SK-N-SH (cell line): ENCODE measurements at regions not wholly inside any gene's neighbourhood (a gene's known extent, or its start where the extent isn't known, plus 50 kb on each side); places are given as distances from the start of the nearest gene placed in this dataset.

ENCODE experiments used
- CTCF ChIP-seq: fragments of 200-600 bp; sonication (generic); IDR thresholded peaks from 2 replicates; pipeline ENCODE4 v1.6.1; 2017; ENCODE audit warnings: antibody characterized with exemption, mild to moderate bottlenecking, moderate library complexity
- GABPA ChIP-seq: IDR thresholded peaks from 2 replicates; pipeline ENCODE4 v1.4.0; 2012; ENCODE audit warnings: low read depth, mild to moderate bottlenecking
- JUND ChIP-seq: IDR thresholded peaks from 2 replicates; pipeline ENCODE4 v1.4.0; 2012
- POLR2AphosphoS5 ChIP-seq: IDR thresholded peaks from 2 replicates; pipeline ENCODE4 v1.6.1; 2012; ENCODE audit warnings: low read depth, low read length
- TCF12 ChIP-seq: IDR thresholded peaks from 2 replicates; pipeline ENCODE4 v1.4.0; 2012
- YY1 ChIP-seq: IDR thresholded peaks from 2 replicates; pipeline ENCODE4 v1.4.0; 2012; ENCODE audit warnings: low read depth, mild to moderate bottlenecking
- TF ChIP-seq, protein P1 (sequence below): IDR thresholded peaks from 2 replicates; pipeline ENCODE4 v1.6.1; 2012; ENCODE audit warnings: mild to moderate bottlenecking, low read depth, low read length, moderate library complexity
- TF ChIP-seq, protein P2 (sequence below): IDR thresholded peaks from 2 replicates; pipeline ENCODE4 v1.4.0; 2012; ENCODE audit warnings: low read depth

GRCh38 chr1:208362011-208362410 lies 117.8 kb upstream of the PLXNA2 start:
- no peak for TF ChIP-seq CTCF
- no peak for TF ChIP-seq POLR2AphosphoS5
- TF ChIP-seq YY1: no peak
- no peak for TF ChIP-seq GABPA
- no peak for TF ChIP-seq JUND
- TF ChIP-seq, protein P1, sequence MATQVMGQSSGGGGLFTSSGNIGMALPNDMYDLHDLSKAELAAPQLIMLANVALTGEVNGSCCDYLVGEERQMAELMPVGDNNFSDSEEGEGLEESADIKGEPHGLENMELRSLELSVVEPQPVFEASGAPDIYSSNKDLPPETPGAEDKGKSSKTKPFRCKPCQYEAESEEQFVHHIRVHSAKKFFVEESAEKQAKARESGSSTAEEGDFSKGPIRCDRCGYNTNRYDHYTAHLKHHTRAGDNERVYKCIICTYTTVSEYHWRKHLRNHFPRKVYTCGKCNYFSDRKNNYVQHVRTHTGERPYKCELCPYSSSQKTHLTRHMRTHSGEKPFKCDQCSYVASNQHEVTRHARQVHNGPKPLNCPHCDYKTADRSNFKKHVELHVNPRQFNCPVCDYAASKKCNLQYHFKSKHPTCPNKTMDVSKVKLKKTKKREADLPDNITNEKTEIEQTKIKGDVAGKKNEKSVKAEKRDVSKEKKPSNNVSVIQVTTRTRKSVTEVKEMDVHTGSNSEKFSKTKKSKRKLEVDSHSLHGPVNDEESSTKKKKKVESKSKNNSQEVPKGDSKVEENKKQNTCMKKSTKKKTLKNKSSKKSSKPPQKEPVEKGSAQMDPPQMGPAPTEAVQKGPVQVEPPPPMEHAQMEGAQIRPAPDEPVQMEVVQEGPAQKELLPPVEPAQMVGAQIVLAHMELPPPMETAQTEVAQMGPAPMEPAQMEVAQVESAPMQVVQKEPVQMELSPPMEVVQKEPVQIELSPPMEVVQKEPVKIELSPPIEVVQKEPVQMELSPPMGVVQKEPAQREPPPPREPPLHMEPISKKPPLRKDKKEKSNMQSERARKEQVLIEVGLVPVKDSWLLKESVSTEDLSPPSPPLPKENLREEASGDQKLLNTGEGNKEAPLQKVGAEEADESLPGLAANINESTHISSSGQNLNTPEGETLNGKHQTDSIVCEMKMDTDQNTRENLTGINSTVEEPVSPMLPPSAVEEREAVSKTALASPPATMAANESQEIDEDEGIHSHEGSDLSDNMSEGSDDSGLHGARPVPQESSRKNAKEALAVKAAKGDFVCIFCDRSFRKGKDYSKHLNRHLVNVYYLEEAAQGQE: no peak
- no peak for TF ChIP-seq TCF12
- TF ChIP-seq, protein P2, sequence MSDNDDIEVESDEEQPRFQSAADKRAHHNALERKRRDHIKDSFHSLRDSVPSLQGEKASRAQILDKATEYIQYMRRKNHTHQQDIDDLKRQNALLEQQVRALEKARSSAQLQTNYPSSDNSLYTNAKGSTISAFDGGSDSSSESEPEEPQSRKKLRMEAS: no peak
